NT2/D1 (cell line): ENCODE measurements at regions not wholly inside any gene's neighbourhood (a gene's known extent, or its start where the extent isn't known, plus 50 kb on each side); places are given as distances from the start of the nearest gene placed in this dataset.

Source experiments
- SUZ12 ChIP-seq: IDR thresholded peaks from 2 replicates; pipeline ENCODE4 v1.6.1; 2011; ENCODE audit not compliant: insufficient read length, insufficient read depth; ENCODE audit errors: extremely low read depth
- YY1 ChIP-seq: IDR thresholded peaks from 2 replicates; pipeline ENCODE4 v1.6.1; 2011; ENCODE audit not compliant: insufficient read length, insufficient read depth
- ZNF274 ChIP-seq: IDR thresholded peaks from 2 replicates; pipeline ENCODE4 v1.6.1; 2011; ENCODE audit warnings: mild to moderate bottlenecking, low read depth, low read length

GRCh38 chr6:23218751-23219150 is 649.4 kb downstream of the HDGFL1 start:
- TF ChIP-seq YY1, result no peak
- TF ChIP-seq SUZ12, result no peak
- no peak for TF ChIP-seq ZNF274
